ENCODE measurements at regions not wholly inside any gene's neighbourhood (a gene's known extent, or its start where the extent isn't known, plus 50 kb on each side); places are given as distances from the start of the nearest gene placed in this dataset.
"Not testable (repeated sequence)": the region's sequence is repeated elsewhere in the genome, so short reads cannot be mapped to it uniquely, and the experiment has no call there.

DNA sequence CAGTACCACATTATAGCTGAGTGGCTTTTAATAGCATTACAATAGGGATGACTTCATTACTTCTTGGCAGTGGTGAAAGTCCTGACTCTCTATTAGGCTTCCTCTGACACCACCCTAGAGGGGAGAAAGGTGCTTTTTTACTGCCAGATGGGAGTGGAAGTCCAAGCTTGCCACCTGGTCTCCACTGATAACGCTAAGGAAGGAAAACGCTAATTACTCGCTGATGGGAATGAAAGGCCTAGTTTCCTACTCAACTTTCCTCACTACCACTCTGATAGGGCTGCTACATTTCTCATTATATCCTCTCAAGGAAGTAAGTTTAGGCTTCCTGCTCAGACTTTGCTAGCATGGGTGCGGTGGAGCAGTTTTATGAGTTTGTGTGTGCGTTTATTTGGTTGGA is 62.3 kb upstream of the PAGE3 start:
- DNase-seq: no peak

- no peak for DNase-seq
Measured at GRCh38 chrX:55335296-55335695, 70.6 kb upstream of the PAGE3 start.

GRCh38 chrX:55336176-55336575 is 71.5 kb upstream of the PAGE3 start:
- DNase-seq: no peak

GRCh38 chrX:55340896-55341433 is 76.2 kb upstream of the PAGE3 start:
- no peak for DNase-seq

GRCh38 chrX:55342533-55343501 is 78.1 kb upstream of the PAGE3 start:
- peak; percentile 31 for DNase-seq

DNA sequence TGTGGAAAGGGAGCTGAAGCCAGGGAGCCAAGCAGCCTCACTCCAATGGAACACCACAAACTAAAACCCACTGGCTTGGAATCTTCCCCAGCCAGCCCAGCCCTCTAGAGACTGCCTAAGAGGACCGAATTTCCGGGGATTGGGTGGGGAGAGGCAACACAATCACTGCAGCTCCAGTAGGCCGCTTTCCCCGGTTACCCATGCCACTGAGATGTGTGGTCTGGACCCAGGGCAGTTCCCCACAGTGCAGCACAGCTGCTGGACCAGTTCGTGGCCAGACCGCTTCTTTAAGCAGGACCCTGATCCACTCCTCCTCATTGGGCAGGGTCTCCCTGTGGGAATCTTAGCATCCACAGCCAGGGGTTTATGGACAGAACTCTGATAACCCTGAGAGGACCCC is 91.9 kb upstream of the PAGE3 start:
- DNase-seq: no peak

DNA sequence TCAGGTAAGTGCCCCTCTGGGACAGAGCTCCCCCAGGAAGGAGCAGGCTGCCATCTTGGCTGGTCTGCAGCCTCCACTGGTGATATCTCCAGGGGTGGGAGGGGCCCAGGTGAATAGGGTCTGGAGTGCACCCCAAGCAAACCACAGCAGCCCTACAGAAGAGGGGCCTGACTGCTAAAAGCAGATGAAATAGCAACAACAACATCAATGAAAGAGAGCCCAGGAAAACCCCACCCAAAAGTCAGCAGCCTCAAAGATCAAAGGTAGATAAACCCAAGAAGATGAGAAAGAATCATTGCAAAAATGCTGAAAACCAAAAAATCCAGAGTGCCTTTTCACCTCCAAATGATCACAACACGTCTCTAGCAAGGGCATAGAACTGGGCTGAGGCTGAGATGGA is 92.5 kb upstream of the PAGE3 start:
- DNase-seq: no peak

- no peak for DNase-seq
Measured at GRCh38 chrX:55379396-55379795, 72.5 kb upstream of the MAGEH1 start.

DNA sequence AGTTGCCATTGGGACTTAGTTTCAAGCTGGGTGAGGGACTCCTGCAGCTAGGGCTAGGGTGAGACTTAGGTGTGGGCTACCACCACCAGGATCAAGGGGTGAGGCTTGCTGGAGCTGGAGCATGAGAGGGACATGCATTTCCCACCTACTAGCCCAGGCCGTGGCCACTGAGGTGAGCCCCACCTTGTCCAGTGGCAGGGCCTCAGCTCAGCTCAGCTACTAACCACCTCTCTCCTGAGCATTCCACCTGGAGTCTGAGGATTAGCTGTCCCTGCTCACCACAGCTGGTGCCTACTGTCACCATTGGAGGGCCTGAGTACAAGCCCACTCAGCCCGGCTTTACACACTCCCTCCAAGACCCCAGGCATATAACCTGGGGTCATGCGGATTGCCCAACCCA is 62.6 kb upstream of the MAGEH1 start:
- DNase-seq: no peak

DNA sequence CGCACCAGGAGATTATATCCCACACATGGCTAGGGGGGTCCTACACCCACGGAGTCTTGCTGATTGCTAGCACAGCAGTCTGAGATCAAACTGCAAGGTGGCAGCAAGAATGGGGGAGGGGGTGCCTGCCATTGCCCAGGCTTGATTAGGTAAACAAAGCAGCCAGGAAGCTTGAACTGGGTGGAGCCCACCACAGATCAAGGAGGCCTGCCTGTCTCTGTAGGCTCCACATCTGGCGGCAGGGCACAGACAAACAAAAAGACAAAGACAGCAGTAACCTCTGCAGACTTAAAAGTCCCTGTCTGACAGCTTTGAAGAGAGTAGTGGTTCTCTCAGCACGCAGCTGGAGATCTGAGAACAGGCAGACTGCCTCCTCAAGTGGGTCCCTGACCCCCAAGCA is 55.1 kb upstream of the MAGEH1 start:
- DNase-seq: not testable (repeated sequence)

Data from activated T-cell treated with anti-CD3 and anti-CD28 coated beads, Interleukin-2, amount 50 U/mL, for 1 hour (primary cell).